Prostate gland (tissue), 2 donors: ENCODE measurements at regions not wholly inside any gene's neighbourhood (a gene's known extent, or its start where the extent isn't known, plus 50 kb on each side); places are given as distances from the start of the nearest gene placed in this dataset.
A peak's percentile ranks its signal among the peaks of the same experiment; 100 is the strongest.
"Not testable (repeated sequence)": the region's sequence is repeated elsewhere in the genome, so short reads cannot be mapped to it uniquely, and the experiment has no call there.

Experiments
- DNase-seq: peaks from one replicate; pipeline ENCODE4 v3.0.0-alpha.2; 2019; ENCODE audit warnings: low spot score
- H3K27ac ChIP-seq, 2 donors: fragments of 200-600 bp; sonication (generic); 2 replicates each; pipeline ENCODE4 v1.5.1; 2017 to 2019
- H3K27me3 ChIP-seq: fragments of 200-600 bp; sonication (generic); replicated peaks from 2 replicates; pipeline ENCODE4 v1.5.1; 2019; ENCODE audit not compliant: insufficient read depth
- H3K36me3 ChIP-seq, 2 donors: fragments of 200-600 bp; sonication (generic); 1 replicate in 1 of 2; 2 replicates in 1 of 2; pipeline versions ENCODE4 v1.5.1 to v1.8.1; 2017 to 2019
- H3K4me1 ChIP-seq: fragments of 200-600 bp; sonication (generic); replicated peaks from 2 replicates; pipeline ENCODE4 v1.5.1; 2019
- H3K4me3 ChIP-seq, 2 donors: fragments of 200-600 bp; sonication (generic); 2 replicates each; pipeline ENCODE4 v1.5.1; 2017 to 2019
- H3K9me3 ChIP-seq: fragments of 200-600 bp; sonication (generic); 2 replicates; pipeline ENCODE4 v1.5.1; 2017
- CTCF ChIP-seq, 4 experiments: fragments of 200-600 bp in 2 of 4; fragments of 450-650 bp in 2 of 4; sonication (generic) in 2 of 4; IDR thresholded peaks; 1 replicate in 3 of 4; 2 replicates in 1 of 4; pipeline ENCODE4 v1.5.1; 2016 to 2019; ENCODE audit warnings: antibody characterized with exemption in 4 of 4, mild to moderate bottlenecking in 2 of 4, moderate library complexity in 2 of 4
- POLR2A ChIP-seq: fragments of 450-650 bp; IDR thresholded peaks from one replicate; pipeline ENCODE4 v1.6.1; 2016; ENCODE audit warnings: antibody characterized with exemption, mild to moderate bottlenecking
- POLR2AphosphoS5 ChIP-seq: sonication (generic); formaldehyde crosslinking; IDR thresholded peaks from one replicate; pipeline ENCODE4 v1.6.1; 2017; ENCODE audit warnings: antibody characterized with exemption
- WGBS: methylation state at CpG from one replicate; pipeline ENCODE4 v1.1.5; 2018; 5-methylcytosine and 5-hydroxymethylcytosine counted together
- intact Hi-C: fragments of 100-400 bp; cut with DNase I; formaldehyde crosslinking; loops from one replicate; pipeline ENCODE4 v1.14.2; 2022

- H3K27ac ChIP-seq, H3K27me3 ChIP-seq, intact Hi-C loops, H3K36me3 ChIP-seq, DNase-seq, H3K4me3 ChIP-seq, H3K9me3 ChIP-seq, H3K4me1 ChIP-seq: not testable (repeated sequence)
- whole genome bisulfite sequencing: 95% methylated on average over 3 of the region's 3 CpGs
Measured at GRCh38 chr3:130203633-130204032, 122.0 kb downstream of the ALG1L2 start.

DNA sequence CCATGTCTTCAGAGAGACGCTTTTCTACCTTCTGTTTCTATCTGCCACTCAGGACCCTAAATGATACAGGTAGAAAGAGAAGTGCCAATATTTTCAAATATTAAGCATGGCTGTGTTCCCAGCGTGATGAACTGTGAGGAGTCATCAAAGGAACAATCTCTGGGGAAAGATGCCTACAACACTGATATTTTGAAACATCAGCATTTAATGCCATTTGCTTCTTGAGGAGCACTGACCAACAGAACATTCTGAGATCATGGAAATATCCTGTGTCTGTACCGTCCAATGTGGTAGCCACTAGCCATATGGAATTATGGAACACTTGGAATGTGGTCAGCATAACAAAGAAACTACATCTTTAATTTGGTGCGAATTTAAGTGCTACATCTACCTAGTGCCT lies 117.9 kb upstream of the COL6A5 start:
- intact Hi-C loops: no loop called here
- H3K27ac ChIP-seq: no peak overlapping the region
- no peaks in the 10 kb centered on the region for H3K4me1 ChIP-seq
- 92% methylated on average over 4 of the region's 4 CpGs for WGBS
- no peaks in the 10 kb centered on the region for H3K27me3 ChIP-seq
- no peak for TF ChIP-seq POLR2AphosphoS5
- no peak for TF ChIP-seq POLR2A
- TF ChIP-seq CTCF (IDR thresholded peaks at IDR 0.05): no peak
- no peak overlapping the region for H3K4me3 ChIP-seq
- no peaks in the 10 kb centered on the region for H3K9me3 ChIP-seq
- no peak for DNase-seq
- H3K36me3 ChIP-seq: no peaks in the 10 kb centered on the region

DNA sequence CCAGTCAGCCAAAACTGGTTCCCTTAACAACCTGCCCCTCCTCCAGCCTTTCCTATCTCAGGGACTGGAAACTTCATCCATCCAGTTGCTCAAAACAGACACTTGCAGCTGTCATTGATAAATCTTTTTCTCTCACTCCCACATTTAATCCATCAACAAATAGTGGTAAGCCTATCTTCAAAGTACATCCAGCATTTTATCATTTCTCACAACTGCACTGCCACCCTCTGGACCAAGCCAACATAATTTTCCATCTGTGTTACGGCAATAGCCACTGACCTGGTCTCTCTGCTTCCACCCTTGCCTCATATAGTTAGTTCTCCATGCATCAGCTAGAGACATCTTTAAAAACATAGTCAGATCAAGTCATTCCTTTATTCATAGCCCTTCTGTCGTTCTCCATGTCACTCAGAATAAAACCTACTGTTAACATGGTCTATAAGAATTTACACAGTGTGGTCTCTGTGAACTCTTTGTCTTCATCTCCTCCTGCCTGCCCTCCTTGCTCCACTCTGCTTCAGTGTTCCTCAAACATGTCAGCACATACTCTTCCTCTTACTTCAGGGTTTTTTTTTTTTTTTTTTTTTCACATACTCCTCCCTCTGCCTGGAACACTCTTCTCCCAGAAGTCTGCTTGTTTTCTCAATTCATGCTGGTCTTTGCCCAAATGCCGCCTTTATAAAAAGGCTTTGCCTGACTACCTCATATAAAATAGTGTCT lies 102.5 kb upstream of the COL6A5 start:
- no peaks in the 10 kb centered on the region for H3K9me3 ChIP-seq
- H3K27ac ChIP-seq: no peak overlapping the region
- H3K27me3 ChIP-seq: no peaks in the 10 kb centered on the region
- no peaks in the 10 kb centered on the region for H3K36me3 ChIP-seq
- H3K4me1 ChIP-seq: no peaks in the 10 kb centered on the region
- no peak overlapping the region for H3K4me3 ChIP-seq
- no peak for DNase-seq
- peak in 2 of 4 experiments; percentile 39 to 42 for TF ChIP-seq CTCF (IDR thresholded peaks at IDR 0.05)
- no peak for TF ChIP-seq POLR2AphosphoS5
- TF ChIP-seq POLR2A: no peak
- intact Hi-C loops: no loop called here
- WGBS: 38% methylated on average over 3 of the region's 3 CpGs

GRCh38 chr3:130243808-130244207 lies 101.7 kb upstream of the COL6A5 start:
- TF ChIP-seq CTCF (IDR thresholded peaks at IDR 0.05) (no peak), POLR2AphosphoS5 (no peak), POLR2A (no peak)
- no peak for DNase-seq
- no peaks in the 10 kb centered on the region for H3K36me3 ChIP-seq
- no peak overlapping the region for H3K4me3 ChIP-seq
- no peaks in the 10 kb centered on the region for H3K4me1 ChIP-seq
- intact Hi-C loops: no loop called here
- H3K27ac ChIP-seq: no peak overlapping the region
- no peaks in the 10 kb centered on the region for H3K9me3 ChIP-seq
- H3K27me3 ChIP-seq: no peaks in the 10 kb centered on the region

- no peak for TF ChIP-seq POLR2AphosphoS5
- TF ChIP-seq POLR2A: no peak
- no peak for TF ChIP-seq CTCF (IDR thresholded peaks at IDR 0.05)
- DNase-seq: no peak
- H3K27me3 ChIP-seq: no peaks in the 10 kb centered on the region
- intact Hi-C loops: no loop called here
- no peak overlapping the region for H3K27ac ChIP-seq
- WGBS: 70% methylated on average over 12 of the region's 12 CpGs
- no peaks in the 10 kb centered on the region for H3K4me1 ChIP-seq
- no peaks in the 10 kb centered on the region for H3K36me3 ChIP-seq
- no peaks in the 10 kb centered on the region for H3K9me3 ChIP-seq
- no peak overlapping the region for H3K4me3 ChIP-seq
Measured at GRCh38 chr3:130250982-130251381, 94.5 kb upstream of the COL6A5 start.
